GM19193 (cell line): ENCODE measurements at regions not wholly inside any gene's neighbourhood (a gene's known extent, or its start where the extent isn't known, plus 50 kb on each side); places are given as distances from the start of the nearest gene placed in this dataset.

Experiments
- POLR2A ChIP-seq: IDR thresholded peaks from 4 replicates; pipeline ENCODE4 v1.6.1; 2011; ENCODE audit not compliant: insufficient read depth, insufficient read length; ENCODE audit errors: extremely low read depth

DNA sequence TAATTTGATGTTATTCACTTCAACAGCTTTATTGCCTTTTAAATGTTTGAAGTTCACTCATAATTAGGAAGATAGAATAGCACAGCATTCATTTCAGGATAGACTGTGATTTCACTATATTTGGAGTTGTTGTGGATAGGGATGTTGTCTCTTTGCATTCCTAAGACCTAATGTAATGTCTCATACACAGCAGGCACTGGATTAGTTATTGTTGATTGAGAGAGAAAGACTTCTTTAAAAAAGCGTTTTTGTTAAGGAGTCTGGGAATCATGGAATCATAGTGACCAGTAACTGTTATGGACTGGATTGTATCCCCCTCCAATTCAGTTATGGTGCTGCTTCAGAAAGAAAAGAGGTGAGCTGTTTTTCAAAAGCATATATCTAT, 122.0 kb downstream of the USP22 start:
- TF ChIP-seq POLR2A, result no peak

DNA sequence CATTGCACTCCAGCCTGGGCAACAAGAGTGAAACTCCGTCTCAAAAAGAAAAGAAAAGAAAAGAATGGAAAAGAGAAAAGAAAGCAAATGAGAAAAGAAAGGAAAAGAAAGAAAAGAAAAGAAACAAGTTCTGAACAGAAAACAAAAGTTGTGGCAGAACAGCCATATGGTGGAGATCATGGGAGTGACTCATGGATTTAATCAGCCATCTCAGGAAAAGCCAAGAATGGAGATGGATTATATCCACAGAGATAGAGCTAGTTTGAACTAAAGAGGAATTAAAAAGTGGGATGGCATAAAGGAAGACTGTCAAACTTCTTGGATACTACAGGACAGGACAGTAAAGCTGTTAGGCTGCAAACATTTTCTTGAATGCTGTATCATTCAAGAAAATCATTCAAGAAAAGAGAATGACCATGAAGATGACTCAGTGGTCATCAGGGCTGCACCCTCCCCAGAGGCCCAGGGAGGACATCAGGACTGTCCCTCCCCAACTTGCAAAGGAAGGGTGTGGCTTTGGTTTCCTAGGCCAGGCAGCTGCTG, 120.6 kb downstream of the USP22 start:
- no peak for TF ChIP-seq POLR2A

DNA sequence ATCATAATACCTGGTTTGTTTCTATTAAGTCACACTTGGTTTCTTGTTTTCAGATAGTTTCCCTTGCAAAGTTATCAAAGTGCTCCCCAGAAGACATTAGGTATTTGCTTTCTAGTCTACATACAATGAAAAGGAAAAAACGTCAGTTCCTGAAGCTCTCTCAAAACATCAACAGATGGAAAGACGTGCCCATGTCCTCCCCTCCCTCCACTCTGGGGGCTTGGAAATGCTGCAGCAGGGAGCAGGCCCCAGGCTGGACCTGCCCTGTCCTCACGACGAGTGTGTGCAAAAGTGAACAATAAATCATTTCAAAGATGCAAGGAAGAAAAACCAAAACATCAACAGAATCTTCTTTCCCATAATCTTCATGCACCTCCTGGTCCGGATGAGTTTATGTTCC, 118.5 kb downstream of the USP22 start:
- no peak for TF ChIP-seq POLR2A

DNA sequence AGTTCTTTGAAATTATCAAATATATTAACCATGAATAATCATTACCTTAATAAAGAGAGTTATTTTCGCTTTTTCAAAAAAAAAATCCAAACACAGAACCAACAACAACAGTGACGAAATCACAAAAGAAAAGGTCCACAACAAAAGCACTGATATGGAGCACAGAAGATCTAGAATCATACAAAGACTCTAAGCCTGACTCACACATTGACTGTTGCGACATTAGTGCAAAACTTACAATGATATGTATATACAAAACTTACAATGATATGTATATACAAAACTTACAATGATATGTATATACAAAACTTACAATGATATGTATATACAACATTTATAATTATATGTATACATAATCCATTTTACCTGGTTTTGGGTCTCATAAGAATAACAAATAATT, 117.7 kb downstream of the USP22 start:
- no peak for TF ChIP-seq POLR2A

DNA sequence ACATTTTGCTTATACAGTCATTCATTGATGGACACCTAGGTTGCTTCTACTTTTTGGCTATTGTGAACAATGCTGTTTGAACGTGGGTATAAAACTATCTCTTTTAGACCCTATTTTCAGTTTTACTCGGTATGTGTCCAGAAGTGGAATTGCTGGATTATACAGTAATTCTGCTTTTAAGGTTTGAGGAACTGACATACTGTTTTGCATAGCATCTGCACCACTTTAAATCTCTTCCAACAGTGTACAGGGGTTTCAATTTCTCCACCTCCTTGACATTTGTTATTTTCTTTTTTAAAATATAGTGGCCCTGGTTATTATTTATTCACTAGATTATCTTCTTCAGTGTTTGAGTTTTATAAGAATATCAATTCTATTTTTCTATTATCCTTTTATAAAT, 116.9 kb downstream of the USP22 start:
- no peak for TF ChIP-seq POLR2A

DNA sequence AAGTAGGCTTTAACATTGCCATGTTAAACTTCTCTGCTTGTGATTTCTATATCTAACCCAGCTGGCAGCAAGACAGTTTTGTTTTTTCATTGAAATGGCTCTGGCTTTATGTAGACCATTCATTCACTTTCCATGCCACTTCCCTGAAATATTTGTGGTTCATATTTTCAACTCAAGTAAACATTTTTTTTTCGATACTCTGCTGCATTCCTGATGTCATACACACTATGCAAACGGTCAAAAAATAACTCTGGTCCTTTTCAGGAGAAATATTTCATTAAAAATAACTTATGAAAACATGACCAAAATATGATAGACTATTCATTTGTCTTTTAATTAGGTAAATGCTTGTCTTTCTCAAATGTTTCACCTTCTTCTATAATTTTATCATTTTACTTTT, 116.3 kb downstream of the USP22 start:
- no peak for TF ChIP-seq POLR2A

DNA sequence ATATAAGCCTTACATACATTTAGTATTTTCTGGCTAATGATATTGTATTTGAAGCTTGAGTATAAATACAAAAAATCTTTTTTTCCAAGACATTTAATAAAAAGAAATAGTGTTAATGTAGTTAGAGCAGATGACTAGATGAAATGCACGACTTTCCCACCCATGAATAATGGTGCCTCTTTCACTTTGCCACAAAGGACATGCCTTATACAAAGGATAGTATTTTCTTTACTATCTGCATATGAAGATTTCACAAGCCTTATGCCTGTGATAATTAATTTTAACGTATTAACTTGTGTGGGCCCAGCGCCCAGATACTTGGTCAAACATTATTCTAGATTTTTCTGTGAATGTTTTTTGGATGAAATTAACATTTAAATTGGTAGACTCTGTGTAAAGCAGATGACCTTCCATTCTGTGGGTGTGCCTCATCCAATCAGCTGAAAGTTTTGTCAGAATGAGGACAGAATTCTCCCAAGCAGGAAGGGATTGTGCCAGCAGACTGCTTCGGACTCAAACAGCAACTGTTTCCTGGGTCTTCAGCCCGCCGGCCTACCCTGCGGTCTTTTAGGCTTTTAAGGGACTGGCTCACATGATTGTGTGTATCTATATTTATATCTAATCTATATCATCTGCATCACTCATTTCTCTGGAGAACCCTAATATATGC, 115.4 kb downstream of the USP22 start:
- TF ChIP-seq POLR2A, result no peak

DNA sequence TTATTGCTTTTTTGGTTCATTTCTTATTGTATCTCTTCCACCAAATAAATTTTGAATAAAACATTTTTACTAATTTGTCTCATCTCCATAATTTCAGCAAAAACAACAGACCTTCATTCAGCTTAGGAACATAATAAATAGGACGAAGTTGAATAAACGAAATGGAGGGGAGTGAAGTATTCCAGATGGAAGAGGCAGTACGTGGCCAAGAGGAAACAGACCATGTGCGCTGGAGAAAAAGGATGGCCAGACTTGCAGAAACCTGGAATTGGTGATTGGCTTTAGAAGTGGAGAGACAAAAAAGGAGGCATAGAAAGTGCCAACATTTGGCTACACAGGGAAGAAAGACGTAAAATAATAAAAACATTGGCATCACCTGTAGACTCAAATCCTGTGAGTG, 113.5 kb downstream of the USP22 start:
- no peak for TF ChIP-seq POLR2A

DNA sequence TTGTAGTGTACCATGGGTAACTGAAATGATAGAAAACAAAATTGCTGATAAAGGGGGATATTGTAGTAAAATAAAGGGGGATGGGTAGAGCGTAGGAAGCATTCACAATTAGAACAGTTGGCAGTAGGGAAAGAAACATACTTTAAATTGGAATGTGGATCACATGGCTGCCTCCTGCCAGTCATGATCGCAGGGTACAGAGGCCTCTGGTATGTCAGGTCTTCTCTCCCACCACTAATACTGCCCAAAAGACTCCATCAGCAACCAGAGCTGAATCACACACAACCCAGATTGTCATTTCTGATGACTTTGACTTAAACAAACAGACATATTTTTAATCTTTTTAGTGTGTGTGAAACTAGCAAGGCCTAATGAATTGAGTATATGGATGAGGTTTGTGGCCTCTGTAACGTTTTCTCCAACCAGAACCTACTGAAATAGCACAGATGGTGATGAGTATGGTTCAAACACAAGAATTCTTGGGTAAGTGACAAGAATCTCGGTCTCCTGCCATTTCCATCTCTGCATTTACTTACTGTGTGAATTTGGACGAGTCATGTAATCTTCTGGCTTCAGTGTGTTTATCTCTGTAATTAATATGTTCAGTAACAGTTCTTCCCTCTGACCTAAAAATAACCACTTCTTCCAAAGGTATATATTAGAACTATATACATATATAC, 112.6 kb downstream of the USP22 start:
- no peak for TF ChIP-seq POLR2A

DNA sequence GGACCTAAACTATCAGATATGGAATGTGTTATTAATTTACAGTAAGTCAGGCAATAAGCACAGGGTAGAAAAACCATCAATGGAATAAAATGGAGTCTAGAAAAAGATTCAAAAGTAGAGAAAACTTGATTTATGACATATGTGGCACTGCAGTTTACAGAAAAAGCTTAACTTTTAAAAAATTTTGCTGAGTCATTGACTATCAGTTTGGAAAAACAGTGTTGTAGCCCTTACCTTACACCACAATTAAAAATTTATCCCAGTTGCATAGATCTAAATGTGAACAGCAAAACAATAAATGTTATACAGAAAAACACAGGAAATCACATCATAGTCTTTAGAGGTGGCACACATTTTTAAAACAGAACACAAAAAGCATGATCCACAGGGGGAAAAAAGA, 108.5 kb downstream of the USP22 start:
- no peak for TF ChIP-seq POLR2A

DNA sequence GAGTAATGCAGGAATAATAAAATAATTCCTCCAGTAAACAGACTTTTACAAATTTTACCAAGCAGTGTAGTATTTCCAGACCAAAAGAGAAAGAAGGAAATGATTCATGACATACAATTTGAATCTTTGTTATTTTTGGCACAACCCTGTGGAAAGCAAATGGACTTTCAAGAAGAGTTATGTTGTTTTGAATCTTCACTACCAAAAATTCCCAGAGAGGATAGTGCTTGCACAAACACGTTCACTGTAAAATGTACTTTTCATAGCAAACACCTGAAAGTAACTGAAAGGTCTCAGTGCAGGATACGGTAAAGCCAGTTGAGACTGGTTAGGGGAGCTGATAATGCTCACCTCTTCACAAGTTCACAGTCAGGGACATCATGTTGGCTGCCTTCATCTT, 107.1 kb downstream of the USP22 start:
- no peak for TF ChIP-seq POLR2A

DNA sequence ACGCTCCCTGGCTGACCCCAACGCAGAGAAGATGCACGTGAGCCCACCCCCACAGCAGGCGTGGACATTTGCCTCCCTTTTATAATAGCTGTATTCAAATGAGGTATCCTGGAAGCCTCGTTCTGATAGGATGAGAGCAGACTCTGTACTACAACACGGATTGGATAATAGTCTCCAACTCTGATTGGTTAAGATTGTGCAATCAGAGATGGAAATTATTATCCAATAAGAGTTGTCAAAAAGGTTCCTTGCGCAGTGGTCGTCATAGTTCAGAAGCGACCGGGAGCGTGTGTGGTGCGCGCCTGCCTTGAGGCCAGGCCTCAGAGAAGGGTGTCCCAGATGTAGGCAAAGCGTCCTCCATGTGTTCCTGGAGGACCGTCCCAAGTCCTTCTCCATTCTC, 104.6 kb downstream of the USP22 start:
- TF ChIP-seq POLR2A, result no peak

DNA sequence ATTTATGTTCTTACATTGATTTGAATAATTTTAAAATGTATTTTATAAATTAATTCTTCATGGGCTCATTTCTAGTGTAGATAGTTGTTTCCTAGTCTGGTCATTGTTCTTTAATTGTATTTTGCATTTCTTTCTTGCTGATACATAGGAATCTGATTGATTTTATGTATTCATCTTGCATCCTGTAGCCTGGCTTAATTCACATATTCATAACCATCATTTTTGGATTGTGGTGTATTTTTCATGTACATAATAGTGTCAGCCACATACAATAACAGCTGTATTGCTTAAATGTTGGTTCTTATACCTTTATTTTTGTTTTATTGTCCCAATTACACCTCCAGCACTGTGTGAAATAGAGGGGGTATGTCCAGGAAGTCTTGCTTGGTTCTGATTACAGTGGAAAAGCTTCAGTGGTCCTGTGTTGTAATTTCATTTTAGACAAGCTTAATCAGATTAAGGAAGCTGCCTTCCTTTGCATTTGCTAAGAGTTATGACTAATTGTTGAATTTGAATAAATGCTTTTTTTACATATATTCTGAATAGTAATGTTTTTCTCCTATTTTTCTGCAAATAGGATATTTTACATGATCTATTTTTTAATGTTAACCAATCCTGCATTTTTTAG, 103.7 kb downstream of the USP22 start:
- no peak for TF ChIP-seq POLR2A

DNA sequence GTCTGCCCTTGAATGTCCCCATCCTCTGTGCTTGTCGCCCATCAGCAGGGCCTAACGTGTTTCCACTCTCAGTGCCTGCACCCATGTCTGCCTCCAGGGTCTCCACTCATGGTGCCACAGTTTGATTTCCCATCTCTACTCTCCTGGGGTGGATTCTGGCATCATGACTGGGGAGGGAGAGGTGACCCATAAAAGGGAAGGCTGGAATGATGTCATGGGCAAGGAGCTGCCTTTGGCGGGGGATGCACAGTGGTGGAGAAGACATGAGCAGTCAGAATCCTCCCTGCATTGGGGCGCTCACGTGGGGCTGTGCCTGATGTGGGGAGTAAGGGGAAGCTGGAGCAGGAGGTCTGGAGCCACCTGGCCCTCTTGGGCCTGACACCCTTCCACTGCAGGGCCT, 100.9 kb downstream of the USP22 start:
- TF ChIP-seq POLR2A, result no peak

DNA sequence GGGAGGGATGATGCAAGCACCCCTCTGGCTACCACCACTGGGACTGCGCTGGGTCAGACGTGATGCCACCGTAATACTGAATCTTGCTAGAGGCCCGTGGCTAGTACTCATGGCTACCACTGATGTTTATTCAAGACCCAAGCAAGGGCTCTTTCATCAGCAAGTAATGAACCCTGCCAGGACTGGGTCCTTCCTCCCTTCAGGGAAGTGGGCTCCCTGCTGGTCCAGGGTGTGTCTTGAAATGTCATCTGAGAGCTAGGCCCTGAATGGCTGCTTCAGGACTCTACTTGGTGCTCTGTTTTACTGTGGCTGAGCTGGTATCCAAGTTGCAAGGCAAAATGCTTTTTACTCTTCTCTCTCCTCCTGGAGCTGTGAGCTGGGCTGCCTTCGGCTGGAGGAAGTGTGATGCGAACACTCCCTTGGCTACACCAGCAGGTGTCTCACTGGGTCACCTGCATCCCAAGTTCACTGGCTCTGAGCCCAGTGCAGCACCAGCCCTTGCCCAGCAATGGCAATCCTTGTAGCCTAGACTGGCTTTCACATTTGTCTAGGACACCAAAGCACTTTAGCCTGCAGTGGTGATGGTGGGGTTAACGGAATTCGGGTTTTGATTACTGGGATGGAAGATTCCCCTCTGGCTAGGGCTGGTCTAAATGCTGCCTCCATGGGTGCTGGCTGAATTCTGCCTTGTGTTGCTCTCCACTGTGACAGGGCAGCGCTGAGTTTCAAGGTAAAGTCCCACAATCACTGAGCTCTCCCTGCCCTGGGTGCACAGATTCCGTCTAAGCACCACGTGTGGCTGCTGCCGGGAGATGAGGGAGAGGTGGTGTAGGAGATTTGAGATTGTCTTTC, 98.6 kb downstream of the USP22 start:
- TF ChIP-seq POLR2A, result no peak
